Renal cortical epithelial cell (primary cell): ENCODE measurements at regions not wholly inside any gene's neighbourhood (a gene's known extent, or its start where the extent isn't known, plus 50 kb on each side); places are given as distances from the start of the nearest gene placed in this dataset.

ENCODE experiments used
- DNase-seq: peaks from one replicate; pipeline ENCODE4 v3.0.0-alpha.2; 2011; ENCODE audit warnings: low read depth

DNA sequence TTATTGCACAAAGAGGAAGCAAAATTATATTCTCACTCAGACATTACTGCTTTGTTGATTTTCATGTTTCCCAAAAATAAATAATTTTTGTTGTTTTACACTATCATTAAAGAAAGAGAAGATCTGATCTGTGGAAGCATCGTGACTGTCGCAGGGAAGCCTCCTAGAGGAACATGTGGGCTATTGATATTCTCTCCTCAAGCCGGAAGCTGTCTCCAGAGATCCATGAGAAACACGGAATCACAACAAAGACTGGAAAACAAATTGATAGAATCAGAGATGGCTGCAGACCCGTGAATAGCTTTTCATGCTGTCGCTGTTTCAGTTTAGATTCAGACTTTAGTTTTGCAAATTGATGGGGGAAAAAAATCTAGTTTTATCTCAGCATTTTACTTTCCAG is 235.2 kb upstream of the TMPO start:
- DNase-seq: no peak

- no peak for DNase-seq
Measured at GRCh38 chr12:98280621-98281020, 234.8 kb upstream of the TMPO start.

DNA sequence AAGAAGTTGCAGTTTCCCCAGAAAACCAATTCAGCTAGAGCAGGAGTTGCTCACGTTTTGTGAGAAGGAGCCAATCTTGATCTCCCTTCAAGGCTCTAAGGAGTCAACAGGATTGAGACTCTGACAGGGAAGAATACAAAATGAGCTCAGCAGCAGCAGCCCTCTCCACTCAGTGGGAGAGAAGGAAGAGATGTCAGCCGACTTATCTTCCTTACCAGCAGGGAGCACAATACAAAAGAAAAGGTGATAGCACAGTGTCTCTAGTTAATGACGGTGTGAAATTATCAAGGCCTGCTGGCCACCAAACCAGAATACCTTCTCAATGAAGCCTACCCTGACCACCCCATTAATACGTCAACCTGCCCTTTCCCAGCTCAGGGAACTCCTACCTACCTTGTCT is 223.6 kb upstream of the TMPO start:
- DNase-seq: no peak

DNA sequence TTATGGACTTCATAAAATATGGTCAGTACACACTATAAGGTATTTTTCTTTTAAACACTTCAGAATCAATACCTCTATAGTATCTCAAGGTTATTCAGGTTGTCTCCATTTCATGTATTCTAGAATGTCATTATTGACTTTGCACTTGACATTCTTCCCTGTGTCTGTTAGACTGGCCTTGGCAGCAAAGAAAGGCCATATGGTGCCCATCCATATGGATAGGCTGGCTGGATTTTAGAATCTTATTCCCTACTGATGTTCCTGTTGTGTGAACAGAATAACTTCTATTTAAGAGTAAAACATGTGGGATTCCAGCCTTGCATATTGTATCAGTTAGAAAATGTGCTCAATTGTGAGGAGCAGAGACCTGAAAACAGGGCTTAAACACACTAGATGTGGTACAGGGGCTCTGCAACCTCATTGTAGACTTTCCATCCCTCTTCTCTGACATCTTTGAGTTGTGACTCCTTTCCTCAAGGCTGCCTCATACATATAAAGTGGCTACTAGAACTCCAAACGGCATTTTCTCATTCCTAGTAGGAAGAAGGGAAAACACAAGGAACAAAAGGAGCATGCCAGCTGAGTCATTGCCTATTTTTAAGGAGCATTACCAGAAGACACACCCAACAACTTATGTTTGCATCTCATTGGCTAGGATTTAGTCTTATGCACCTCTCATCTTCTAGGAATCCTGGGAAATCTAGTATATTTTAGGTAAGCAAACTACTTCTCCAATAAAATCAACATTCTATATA is 221.2 kb upstream of the TMPO start:
- DNase-seq: no peak

DNA sequence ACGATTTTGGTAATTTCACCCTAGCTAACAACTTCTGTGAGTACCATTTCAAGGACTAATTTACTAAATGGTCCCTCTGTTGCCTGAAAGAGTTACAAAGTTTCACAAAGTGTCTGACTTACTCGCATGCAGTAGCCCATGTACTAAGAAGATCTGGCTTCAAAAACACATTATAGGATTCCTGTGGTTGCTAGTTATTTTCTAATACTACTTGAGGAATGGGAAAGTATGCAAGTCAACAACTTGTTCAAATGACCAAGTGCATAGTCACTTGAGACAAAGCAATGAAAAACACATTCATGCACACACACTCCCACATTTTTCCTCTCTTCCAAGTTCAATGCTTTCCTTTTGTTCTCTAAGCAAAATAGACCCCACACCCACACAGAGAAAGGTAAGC is 219.7 kb upstream of the TMPO start:
- DNase-seq: peak; percentile 21

- DNase-seq: no peak
Measured at GRCh38 chr12:98296462-98297079, 218.8 kb upstream of the TMPO start.

DNA sequence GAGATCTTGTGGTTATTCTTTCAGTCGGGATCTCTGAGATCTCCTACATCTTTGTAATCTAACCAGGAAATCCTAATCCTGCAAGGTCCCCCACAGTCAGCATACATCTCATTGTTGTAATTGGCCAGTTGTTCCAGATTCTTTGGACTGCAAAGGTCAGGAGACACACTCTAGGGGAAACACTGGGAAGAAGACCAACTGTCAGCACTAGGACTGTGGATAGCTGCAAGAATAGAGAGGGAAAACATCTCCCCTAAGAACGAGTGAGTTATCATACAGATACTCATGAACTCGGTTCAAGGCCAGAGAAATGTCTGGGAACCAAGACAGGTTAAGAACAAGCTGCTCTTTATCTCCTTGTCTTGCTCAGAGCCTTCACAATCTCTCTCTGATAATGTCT is 217.9 kb upstream of the TMPO start:
- DNase-seq: no peak

DNA sequence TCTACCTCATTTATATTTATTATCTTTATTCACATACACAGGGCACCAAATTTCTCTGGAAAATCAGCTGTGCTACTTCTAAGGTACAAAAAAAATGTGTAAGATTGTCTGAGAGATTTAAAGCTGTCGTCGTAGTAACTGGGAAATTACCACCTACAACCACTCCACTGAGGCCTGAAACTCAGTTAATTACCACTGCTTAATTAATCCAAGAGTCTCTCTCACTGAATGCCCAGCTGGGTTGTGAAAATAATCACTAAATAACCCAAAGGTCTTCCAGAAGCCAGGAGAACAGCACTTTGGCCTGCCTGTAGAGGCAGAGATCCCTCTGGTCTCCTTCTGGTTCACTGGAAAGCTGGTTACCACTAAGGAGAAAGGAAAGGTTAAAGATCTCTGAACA is 207.2 kb upstream of the TMPO start:
- DNase-seq: no peak

- no peak for DNase-seq
Measured at GRCh38 chr12:98317939-98318899, 197.2 kb upstream of the TMPO start.

DNA sequence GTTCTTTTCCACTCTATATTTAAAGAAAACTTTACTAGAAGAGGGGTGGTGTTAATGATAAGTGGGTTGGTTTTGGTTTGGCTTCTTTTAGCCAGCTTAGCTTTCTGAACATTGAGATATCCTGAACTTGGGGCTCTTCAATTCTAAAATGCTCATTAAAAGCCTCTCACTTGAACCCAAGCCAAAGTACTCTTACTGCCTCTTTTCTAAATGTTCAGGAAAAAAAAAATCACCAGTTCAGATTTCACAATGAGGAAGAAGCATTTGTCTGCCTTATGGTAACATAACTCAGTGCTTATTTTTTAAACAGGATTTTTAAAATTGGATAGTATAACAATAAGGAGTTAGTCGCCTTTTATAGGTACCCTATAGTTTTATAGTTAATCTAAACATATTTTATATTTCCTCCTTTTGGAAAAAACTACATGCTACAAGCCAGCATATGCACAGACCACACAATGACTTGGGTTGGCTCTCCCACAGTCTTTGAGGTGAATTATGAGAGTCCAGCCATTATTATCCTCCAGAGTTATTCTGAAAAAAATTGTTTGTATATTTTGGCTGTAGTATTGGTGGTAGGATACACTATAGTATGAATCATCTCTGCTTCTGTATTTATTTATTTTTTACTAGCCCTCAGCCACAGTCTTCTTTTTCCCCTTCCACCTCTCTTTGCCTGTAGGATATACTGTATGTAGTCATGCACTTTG is 195.5 kb upstream of the TMPO start:
- DNase-seq: no peak

GRCh38 chr12:98325003-98325402 is 190.4 kb upstream of the TMPO start:
- no peak for DNase-seq

DNA sequence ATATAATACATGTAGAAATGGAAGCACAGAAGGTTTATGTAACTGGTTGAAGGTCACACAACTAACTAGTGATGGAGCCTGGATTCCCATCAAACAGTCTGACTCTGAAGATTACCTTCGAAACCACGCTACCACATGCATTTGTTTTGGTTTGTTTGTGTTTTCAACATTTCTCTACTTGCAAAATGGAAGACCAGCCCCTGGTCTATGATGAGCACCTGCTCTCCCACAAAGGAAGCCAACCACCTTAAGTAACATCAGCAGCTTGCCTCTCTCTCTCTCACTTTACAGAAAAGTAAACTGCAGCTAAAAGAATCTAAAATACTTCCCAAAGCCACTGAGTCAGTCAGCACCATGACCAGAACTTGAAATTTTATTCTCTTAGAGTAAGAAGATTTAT is 186.9 kb upstream of the TMPO start:
- no peak for DNase-seq

DNA sequence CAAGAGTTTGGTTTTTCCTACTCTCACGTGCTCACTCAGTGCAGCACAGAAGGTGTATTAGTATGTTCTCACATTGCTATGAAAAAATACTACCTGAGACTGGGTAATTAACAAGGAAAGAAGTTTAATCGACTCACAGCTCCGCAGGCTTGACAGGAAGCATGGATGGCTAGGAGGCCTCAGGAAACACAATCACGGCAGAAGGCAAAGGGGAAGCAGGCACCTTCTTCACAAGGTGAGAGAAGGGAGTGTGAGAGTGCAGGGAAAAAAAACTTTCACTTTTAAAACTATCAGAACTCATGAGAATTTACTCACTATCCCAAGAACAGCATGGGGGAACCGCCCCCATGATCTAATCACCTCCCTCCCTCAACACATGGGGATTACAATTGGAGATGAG is 185.8 kb upstream of the TMPO start:
- no peak for DNase-seq

DNA sequence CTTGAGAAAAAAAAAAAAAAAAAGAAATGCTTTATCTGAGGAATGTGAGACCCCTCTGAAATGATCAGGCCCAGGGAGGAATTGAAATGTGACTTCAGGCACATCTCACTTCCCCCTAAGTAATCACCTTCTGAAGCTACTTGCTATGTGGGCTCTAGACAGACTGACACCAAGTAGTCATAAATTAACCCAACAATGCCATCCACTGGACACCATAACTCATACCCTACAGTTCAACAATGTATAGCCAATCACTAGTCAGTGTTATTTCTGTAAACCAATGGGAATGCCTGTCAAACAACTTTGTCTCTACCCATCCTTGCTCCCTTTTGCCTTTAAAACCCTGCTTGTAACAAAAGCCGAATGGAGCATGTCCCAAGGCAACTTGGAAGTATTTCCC is 182.7 kb upstream of the TMPO start:
- no peak for DNase-seq

- DNase-seq: no peak
Measured at GRCh38 chr12:98334768-98335167, 180.6 kb upstream of the TMPO start.

- no peak for DNase-seq
Measured at GRCh38 chr12:98341026-98341425, 174.4 kb upstream of the TMPO start.

GRCh38 chr12:98341732-98342131 is 173.7 kb upstream of the TMPO start:
- DNase-seq: no peak

DNA sequence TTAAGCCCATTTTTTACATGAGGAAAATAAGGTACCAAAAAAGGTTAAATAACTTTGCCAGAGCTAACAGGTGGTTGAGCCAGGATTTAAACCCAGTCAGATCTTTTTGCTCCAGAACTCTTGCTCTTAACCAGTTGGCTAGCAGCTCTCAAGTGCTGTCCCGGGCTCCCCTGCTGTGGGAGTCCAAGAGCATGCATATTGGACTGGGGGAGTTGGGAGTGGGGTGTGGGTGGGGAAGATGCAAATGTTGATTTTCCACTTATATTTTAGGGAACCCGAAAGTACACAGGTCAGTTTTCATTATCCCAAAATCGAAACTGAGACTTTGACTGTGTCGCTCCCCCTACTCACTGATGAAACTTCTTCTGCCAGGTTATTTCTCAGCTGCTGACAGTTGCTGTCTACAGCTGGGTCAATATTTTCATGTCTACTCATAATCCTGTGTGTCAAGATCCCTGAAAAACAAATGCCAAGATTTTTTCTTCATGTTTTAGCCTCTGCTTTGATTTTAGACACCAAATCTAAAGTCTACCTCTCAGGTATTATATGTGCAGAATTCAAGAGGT is 172.3 kb upstream of the TMPO start:
- no peak for DNase-seq

DNA sequence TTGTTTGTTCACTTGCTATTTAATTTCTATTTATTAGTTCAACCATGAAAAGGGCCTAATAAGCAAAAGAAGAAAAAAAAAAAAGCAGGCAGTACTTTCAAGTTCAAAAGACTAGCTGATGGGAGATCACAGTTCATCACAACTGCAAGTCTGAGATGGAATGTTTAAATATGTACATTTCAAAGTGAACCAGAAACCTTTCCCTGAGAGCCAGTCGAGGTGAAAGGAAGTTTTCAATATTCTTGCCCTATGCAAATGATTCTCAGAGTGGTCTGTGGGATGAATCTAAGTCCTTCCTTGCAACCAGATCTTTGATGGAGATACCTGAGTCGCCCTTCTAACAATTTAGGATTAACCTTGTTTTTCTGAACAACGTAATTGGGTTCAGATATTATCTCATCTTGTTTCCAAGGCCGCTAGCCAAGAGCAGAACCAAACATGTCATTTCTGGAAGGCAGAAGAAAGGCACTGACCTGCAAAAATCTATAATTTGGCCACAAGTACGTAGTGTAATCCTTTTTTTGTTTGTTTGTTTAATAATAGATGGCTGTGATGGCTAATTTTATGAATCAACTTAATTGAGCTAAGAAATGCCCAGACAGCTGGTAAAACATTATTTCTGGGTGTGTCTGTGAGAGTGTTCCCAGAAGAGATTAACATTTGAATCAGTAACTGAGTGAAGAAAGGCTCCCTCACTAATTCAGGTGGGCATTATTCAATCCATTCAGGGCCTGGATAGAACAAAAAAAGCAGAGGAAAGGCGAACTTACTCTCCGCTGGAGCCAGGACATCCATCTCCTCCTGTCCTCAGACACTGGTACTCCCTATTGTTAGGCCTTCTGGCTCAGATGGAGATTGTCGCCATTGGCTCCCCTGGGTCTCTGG is 171.1 kb upstream of the TMPO start:
- no peak for DNase-seq

- DNase-seq: no peak
Measured at GRCh38 chr12:98345308-98345876, 170.0 kb upstream of the TMPO start.
